GM12891 (cell line): ENCODE measurements at regions not wholly inside any gene's neighbourhood (a gene's known extent, or its start where the extent isn't known, plus 50 kb on each side); places are given as distances from the start of the nearest gene placed in this dataset.

Experiments used
- POLR2A ChIP-seq: IDR thresholded peaks from 2 replicates; pipeline ENCODE4 v1.6.1; 2011; ENCODE audit warnings: low read depth, low read length, control low read depth
- POLR2AphosphoS5 ChIP-seq: IDR thresholded peaks from 2 replicates; pipeline ENCODE4 v1.6.1; 2011; ENCODE audit warnings: low read depth, low read length, control low read depth
- TAF1 ChIP-seq: IDR thresholded peaks from 2 replicates; pipeline ENCODE4 v1.6.1; 2011; ENCODE audit warnings: low read depth, low read length, control low read depth

- TF ChIP-seq POLR2A = no peak
- TF ChIP-seq TAF1 = no peak
- no peak for TF ChIP-seq POLR2AphosphoS5
Measured at GRCh38 chr12:83506841-83507240, 820.1 kb downstream of the TMTC2 start.
